Esophagus squamous epithelium (tissue), 4 donors: ENCODE measurements at regions not wholly inside any gene's neighbourhood (a gene's known extent, or its start where the extent isn't known, plus 50 kb on each side); places are given as distances from the start of the nearest gene placed in this dataset.
"Not testable (repeated sequence)": the region's sequence is repeated elsewhere in the genome, so short reads cannot be mapped to it uniquely, and the experiment has no call there.

Experiments used
- CTCF ChIP-seq, 6 experiments: fragments of 450-650 bp in 4 of 6; fragments of 200-600 bp in 2 of 6; sonication (generic) in 2 of 6; IDR thresholded peaks; one replicate each; pipeline ENCODE4 v1.5.1; 2016 to 2019; ENCODE audit warnings: antibody characterized with exemption in 6 of 6, mild to moderate bottlenecking in 4 of 6, moderate library complexity in 4 of 6
- POLR2A ChIP-seq, 4 donors: fragments of 450-650 bp; IDR thresholded peaks; one replicate each; pipeline ENCODE4 v1.6.1; 2017; ENCODE audit warnings: antibody characterized with exemption in 4 of 4, mild to moderate bottlenecking in 4 of 4, moderate library complexity in 3 of 4

DNA sequence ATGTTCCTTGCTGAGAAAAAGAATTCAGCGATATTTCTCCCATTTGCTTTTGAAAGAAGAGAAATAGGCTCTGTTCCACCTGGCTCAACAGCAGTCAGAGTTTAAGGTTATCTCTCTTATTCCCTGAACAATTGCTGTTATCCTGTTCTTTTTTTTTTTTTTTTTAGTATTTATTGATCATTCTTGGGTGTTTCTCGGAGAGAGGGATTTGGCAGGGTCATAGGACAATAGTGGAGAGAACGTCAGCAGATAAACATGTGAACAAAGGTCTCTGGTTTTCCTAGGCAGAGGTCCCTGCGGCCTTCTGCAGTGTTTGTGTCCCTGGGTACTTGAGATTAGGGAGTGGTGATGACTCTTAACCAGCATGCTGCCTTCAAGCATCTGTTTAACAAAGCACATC lies 77.5 kb upstream of the DST start:
- not testable (repeated sequence) for TF ChIP-seq CTCF, POLR2A (IDR thresholded peaks at IDR 0.05)
